HG02884 (cell line): ENCODE measurements at regions not wholly inside any gene's neighbourhood (a gene's known extent, or its start where the extent isn't known, plus 50 kb on each side); places are given as distances from the start of the nearest gene placed in this dataset.
A peak's percentile ranks its signal among the peaks of the same experiment; 100 is the strongest.

ENCODE experiments used
- ATAC-seq: cut with Tn5 transposase; IDR thresholded peaks from one replicate; pipeline ENCODE4 v1.9.1; 2021; ENCODE audit warnings: mild to moderate bottlenecking, moderate library complexity; ENCODE audit not compliant: unreplicated experiment

DNA sequence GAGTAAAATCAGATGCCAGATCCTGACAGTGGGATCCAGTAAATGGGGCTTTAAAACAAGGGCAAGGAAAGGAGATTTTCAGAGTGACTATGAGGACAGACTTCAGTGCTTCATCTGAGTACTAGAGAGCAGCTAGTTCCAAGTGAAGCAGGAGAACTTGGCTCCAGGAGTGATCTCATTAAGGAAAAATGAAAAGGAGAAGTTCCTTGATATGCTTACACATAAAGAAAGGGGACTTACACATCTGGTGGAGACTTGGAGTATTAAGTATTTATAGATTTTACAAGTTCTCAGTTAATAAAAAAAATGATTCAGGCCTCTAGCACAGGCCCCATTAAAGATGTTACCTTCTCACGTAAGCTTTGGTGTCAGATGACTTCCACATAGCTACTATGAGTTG, 105.8 kb downstream of the ICOS start:
- ATAC-seq: no peak

DNA sequence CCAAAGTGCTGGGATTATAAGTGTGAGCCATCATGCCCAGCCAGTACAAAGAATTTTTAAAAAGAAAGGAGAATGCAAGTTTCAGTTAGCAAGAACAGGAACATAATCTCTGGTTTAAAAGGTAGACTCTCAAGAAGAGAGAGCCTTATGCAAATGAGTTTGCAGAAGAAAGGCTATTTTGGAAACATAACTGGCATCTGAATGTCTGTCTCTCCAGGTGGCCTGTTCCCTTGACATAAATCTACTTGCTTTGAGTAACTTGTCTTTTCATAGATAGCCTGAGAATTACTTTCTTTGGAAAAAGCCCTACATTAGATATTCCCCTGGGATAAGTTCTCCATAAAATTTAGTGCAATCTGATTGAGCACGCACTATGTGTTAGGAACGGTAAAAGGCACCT, 109.6 kb downstream of the ICOS start:
- peak; percentile 83 for ATAC-seq

DNA sequence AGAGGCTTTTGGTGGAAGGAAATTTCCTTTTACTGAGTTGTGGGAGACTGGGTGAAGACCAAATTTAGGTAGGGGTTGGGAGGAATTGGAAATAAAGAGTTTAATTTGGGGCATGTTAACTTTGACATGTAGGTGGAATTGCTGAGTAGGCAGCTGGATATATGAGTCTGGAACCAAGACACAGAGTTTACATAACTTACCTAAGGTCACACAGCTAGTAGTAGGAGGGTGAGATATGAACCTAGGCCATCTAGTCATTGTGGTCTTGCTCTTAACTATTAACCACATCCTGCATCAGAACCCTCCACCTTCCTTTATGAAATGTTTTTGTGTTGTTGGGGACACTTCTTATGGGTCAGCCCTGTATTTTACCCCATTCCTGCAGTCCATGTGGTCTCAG, 113.1 kb downstream of the ICOS start:
- peak; percentile 70 for ATAC-seq

DNA sequence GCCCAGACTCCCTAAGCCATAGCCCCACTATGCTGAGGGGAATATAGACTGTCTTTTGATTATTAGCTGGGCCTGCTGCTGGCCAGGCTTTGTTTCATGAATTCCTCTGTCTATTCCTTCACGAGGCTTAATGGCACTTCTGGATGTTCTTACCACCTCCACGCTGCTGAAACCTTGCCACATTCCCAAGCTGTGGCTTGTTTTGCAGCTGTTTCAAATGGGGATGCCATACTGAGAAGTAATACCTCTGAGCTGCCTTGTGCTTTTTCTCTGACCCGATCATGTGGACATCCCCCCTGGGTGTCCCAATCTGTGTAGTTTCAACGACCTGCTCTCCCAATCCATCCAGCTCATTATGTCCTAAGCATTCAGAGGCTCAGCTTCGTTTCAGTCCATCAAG, 114.1 kb downstream of the ICOS start:
- ATAC-seq: no peak

DNA sequence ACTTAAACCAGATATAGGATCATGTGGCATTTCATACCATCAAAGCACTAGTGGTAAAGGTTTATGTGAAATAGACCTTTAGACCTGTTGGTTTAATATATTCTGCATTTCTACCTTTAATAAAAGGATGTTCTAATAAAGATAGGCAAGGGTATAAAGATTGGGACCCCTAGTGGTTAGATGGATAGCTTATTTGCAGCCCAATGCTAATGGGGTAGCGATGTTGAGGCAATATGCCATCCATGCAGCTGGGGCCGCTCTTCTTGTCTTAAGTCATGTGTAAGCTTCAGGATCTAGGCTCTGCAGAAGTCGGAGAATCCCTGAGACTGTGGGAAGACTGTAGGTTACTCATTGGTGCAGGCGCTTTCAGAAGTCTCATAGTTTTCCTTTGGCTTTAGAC, 114.9 kb downstream of the ICOS start:
- no peak for ATAC-seq

DNA sequence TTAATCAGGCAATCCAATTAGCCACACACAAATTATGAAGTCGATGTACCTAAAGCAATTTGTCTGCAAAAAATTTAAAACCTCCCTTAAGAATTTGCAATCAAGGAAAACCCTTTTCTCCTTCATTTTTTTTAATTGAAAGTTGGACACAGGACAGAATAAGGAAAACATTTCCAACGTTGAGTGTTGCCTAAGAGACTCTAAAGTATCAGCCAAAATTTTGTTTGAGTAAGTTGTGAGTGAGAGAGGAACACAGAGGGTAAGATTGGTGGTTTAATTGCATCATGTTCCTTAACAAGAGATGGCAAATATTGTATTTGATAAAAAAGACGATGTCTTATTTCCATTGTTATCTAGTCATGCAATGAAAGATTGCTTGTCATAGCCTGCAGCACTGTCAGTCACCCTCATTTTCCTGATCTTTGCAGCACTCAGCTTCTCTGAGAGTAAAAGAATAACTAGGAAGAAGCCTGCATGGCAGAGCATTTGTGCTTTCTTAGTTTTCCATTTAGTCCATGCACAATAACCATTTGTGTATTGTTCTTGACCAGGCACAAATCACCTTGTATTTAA, 115.5 kb downstream of the ICOS start:
- no peak for ATAC-seq

DNA sequence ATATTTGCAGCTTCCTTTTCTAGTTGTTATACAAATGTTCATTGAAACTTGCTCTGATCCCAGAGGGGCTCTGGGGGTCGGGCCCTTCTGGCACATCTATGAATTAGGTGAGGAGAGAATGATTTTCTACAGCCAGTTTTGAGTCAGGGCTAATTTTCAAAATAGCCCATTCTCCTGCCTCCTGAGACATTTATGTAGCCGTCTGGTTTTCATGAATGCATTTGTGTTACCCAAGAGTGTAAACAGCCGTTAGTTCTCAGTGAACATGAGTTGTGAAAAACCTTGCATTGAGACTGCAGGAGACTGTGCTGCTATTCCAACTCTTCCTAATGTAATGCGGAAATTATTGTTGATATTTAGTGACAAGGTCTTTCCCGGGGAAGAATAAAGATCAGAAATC, 122.5 kb downstream of the ICOS start:
- ATAC-seq: no peak

DNA sequence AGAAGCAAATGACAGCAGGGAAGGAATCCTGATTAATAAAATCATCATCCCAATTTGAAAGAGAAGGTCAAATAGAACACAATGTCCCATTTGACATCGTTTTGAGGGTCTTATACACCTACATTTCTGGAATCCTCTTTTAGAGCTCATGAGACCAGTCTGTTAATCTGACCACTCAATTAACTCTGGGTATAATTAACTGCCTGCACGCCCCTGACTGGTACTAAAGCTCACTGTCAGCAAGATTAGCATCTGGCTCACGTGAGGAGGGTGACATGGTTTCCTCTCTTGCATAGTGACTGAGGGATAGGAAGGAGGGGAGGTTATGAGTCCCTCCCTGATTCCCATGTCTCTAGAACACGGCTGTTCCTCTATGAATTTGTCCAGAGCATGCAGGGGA, 124.3 kb downstream of the ICOS start:
- no peak for ATAC-seq

DNA sequence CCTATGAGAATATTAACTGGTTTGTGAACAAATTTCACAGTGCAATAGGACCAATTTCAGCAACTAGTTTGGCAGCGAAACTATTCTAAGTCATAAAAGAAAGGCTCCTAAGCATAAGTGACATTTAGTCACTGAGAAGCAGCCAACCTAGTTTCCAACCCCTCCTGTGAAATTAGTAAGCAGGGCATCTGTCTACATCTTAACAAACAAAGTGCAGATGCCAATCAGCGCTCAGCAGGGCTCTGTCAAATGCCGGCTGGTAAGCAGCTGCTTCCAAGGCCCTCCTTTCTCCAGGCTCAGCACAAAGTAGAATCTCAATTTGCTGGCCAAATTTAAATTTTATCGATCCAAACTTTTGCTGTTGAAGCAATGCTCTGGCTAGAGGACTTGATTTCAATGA, 124.7 kb downstream of the ICOS start:
- ATAC-seq: no peak

DNA sequence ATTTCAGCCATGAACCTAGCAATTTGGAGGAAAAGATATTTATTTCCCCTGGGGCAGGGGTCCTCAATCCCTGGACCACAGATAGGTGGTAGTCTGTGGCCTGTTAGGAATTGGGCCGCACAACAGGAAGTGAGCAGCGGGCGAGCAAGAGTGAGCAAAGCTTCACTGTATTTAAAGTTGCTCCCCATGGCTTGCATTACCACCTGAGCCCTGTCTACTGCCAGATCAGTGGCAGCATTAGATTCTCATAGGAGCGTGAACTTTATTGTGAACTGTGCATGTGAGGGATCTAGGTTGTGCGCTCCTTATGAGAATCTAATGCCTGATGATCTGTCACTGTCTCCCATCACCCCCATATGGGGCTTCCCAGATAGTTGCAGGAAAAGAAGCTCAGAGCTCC, 127.6 kb downstream of the ICOS start:
- ATAC-seq: no peak

DNA sequence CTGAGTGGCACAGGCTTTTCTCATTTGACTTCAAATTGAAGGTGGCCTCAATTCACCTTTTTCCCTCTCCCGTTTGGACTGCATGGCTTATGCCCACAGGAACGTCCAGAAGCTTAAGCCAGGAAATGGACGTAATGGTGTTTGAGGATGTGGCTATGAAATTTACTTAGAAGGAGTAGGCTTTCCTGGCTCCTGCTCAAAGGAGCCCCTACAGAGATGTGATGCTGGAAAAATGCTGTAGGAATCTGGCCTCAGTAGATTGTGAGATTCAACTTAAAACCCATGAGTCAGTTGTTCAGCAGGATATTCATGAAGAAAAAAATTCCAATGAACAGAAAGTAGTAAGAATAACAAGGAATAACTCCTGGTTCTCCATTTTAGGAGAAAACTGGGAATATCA, 129.0 kb downstream of the ICOS start:
- no peak for ATAC-seq

DNA sequence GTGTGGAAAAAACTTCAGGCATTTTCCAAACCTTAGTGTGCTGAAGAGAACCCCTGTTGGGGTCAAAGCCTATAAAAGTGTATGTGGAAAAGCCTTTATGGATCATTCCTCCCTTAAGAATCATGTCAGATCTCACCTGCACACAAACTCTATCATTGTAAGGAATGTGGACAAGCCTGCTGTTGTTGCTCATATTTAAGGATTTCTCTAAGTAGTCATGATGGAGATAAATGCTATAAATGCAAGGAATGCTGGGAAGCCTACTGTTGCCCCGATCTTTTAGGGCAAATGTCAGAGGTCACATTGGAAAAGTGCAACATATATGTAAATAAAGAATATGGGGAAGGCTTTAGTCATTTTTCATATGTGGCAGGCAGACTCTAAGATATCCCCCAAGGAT, 129.5 kb downstream of the ICOS start:
- no peak for ATAC-seq

DNA sequence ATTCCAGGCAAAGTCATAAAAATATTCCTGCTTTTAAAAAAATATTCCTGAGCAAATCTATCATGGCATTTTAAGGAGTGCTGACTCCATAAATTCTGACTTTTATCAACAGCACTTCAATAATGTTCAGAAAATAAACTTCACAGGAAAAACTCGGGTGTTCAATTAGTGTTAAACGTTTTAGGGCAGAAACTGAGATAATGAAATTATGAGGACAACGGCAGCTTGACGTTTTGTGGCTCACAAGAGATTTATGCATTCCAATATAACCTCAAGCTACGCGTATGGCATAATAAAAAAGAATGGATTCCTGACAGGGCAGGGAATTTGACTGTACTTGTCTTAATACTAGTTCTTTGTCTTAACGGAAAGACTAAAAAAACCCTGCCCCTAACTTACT, 133.2 kb downstream of the ICOS start:
- ATAC-seq: no peak

DNA sequence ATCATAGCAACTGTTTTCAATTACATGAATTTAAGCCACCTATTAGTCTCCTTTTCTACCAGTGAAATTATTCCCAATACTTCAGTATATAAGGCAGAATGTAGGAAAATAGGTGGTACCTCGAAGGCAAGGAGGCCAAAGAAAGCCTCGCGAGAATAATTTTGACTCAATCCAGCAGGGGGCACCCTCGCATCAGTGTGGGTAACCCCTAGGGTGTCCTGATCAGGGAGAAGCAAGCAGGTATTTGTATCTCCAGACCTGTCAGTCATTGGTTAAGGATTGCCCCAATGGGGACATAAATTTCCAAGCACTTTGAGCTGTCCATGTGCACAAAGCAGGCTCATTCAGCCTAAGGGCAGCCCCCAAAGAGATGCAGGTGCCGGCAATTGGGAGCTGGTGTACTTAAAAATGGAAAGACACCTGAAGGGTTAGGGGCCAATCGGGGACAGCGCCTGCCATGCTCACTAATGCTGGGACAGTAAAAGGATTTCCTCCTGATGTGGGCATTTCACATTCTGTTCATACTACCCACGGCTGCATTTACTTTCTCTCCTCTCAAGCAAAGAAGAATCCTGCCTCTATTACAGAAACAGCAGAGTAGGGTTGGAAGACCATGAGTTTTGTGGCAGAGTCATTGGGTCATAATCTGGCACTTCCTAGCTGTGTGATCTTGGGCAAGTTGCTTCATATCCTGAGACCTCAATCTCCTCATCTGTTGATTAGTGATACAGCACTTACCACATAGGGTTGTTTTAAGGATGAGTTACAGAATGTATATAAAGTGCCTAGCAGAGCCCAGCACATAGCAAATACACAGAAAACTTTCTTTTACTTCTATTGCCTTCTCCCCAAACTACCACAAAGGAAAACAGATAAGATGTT, 136.1 kb downstream of the ICOS start:
- no peak for ATAC-seq

DNA sequence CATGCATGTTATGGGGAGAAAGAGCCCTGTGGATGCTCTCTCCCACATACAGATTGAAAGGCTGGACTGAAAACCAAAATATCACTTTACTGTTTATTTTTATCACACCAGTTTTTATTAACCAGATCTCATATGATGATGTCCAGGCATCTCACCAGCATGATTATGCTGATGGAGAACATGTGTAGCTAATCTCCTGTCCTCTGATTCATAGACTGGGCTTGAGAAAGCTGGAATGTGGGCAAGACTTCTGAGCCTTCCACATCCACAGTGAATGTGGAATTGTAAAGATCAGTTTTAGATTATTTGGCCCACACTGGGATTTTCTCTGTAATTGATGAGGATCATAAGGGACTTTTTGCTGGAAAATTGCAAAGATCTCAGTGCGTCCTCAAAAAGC, 137.9 kb downstream of the ICOS start:
- ATAC-seq: no peak

DNA sequence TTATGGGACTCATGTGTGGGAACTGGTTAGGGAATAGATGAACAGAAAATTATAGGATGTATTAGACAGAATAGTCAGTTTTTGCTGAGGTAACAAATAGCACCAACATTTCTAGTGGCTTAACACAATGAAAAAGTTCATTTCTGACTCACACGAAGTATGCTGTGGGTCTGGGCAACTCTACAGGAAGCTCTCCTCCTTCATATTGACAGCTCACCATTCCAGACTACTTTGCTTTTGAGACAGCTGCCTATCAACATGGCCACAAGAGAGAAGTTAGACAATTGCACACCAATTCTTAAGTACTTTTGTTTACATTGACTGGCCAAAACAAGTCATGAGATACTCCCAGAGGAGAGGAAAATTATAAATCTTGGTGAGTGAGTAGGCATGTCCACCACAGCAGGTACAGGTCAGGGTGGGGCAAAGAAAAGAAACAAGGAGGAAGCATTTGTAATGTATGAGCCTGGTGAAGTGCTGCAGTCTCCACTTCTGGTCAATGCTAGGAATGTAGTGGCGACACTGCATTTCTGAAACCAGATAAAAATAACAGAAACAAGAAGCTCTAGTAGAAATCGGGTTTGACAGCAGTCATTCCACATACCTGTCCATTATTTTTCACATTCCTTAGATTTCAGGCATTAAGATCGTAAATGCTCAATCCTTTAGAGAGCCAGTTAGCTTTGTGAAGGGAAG, 141.6 kb downstream of the ICOS start:
- ATAC-seq: no peak

DNA sequence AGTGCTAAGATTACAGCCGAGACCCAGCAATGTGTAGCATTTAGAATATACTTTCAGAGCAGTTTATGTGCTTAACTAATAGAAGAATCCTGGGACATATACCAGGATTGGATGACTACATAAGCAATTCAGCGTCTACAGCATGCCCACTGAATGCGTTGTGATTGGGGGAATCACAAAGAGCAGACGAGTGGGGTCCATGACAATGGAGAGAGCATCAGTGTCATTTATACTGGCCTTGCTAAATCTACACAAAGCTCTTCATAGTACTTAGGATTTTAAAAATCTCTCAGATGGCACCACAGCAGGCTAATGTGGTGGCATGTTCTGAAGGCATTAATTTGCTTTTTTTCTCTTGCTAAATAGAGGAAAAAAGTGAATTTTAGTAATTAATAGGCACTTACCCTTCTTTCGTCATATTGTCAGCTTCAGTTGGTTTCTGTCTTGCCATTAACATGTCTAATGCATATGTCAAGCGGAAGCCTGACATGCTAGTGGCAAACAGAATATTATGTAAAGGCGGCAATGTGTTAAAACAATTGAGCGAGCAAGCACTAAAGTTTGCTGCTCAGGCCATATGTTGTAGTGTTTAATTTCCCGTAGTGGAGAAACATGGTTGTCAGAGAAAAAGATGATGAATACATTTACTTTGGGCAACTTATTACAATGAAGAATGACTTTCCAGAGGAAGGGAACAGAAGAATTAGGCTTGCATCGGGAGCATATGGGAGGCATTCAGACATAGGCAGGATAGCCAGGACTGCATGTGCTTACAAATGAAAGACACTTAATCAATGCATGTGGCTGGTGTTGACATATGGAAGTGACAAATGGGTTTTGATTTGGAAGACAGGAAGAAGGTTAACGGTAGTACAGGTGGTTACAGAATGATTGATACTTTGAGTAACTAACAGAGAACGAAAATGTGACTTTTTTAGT, 145.2 kb downstream of the ICOS start:
- ATAC-seq: no peak

DNA sequence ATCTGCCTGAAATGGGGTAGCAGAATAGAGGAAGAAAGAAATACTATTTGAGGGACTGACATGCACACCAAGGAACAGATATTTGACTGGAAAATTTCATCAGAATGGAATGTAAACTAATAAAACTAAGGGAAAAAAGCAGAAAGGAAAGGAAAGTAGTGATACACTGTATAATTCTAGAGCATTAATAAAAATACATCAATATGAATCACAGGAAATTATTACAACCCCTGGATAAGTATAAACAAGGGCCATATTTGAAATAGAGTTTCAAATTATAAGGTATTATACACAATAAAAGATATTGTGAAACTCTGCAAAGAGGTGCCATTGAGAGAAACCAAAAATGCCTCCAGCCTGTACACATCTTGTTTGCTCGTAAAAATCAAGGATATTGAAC, 149.6 kb downstream of the ICOS start:
- no peak for ATAC-seq

DNA sequence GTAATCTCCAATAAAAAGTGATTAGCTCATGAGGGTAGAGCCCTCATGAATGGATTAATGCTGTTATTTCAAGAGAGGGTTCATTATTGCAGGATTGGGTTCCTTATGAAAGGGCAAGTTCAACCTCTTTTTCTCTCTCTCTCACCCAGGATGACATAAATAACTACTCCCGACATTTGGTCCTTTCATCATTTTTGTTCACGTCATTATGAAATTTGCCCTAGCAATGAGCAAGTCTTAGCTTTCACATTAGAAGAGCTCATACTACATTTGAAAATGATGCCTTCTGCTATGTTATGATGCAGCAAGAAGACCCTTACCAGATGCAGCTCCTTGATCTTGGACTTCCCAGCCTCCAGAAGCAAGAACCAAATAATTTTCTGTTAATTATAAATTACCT, 152.5 kb downstream of the ICOS start:
- no peak for ATAC-seq

DNA sequence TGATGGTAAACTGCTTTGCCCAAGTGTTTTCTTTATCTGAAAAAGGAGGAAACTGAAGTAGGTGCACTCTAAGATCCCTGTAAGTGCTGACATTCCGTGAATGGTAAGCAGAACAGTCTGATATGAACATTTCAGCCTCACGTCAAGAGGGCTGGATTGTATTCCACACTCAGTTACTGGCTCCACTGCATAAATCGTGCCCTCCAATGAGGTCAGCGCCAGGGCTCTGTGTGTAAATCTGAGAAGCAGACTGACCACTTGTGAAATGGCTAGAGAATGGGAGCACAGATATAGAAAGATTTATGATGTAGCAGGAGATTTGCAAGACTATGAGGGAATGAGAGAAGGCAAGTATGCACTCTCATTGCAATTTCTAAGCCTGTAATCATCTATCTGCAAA, 153.0 kb downstream of the ICOS start:
- no peak for ATAC-seq

DNA sequence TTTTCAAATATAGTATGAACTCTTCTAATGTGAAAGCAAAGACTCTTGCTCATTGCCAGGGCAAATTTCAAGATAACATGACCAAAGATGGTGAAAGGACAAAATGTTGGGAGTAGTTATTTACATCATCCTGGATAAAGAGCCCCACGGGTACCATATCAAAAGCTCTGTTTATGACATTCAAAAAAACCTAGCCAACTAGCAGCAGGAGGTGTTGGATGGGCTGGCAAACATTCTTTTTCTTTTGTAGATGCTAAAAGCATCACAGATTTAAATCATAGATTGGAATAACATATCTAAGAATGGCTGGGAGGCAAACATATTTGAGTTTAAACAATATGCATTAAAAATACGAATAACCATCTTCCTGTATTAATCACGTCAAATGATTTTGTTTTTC, 153.5 kb downstream of the ICOS start:
- no peak for ATAC-seq
